Mammary epithelial cell (primary cell): ENCODE measurements at regions not wholly inside any gene's neighbourhood (a gene's known extent, or its start where the extent isn't known, plus 50 kb on each side); places are given as distances from the start of the nearest gene placed in this dataset.

ENCODE experiments used
- EZH2 ChIP-seq: IDR thresholded peaks from 2 replicates; pipeline ENCODE4 v1.6.1; 2012; ENCODE audit warnings: low read length, inconsistent platforms, borderline replicate concordance
- TF ChIP-seq, protein P1 (sequence below), 2 donors: IDR thresholded peaks in 1 of 2; conservative IDR thresholded peaks in 1 of 2; 2 replicates each; pipeline ENCODE4 v1.5.1; 2011 to 2012; ENCODE audit warnings: inconsistent platforms in 2 of 2, low read length in 2 of 2, mild to moderate bottlenecking in 2 of 2, control low read depth in 1 of 2, low read depth in 1 of 2; ENCODE audit not compliant: insufficient read depth in 1 of 2; ENCODE audit errors: extremely low read depth in 1 of 2

DNA sequence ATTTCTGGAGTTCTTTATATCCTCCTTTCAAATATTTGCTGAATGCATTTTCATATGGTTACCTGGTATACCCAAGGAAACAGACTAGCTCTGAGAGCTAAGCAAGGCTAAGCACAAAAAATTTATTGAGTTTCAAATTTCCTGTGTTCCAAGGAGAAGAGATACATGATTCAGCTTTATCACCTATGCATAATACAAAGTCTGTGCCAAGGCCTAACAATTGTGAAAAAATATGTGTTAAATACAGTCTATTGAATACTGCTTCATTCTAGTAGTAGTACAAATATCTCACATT lies 103.7 kb upstream of the LGR5 start:
- TF ChIP-seq, protein P1, sequence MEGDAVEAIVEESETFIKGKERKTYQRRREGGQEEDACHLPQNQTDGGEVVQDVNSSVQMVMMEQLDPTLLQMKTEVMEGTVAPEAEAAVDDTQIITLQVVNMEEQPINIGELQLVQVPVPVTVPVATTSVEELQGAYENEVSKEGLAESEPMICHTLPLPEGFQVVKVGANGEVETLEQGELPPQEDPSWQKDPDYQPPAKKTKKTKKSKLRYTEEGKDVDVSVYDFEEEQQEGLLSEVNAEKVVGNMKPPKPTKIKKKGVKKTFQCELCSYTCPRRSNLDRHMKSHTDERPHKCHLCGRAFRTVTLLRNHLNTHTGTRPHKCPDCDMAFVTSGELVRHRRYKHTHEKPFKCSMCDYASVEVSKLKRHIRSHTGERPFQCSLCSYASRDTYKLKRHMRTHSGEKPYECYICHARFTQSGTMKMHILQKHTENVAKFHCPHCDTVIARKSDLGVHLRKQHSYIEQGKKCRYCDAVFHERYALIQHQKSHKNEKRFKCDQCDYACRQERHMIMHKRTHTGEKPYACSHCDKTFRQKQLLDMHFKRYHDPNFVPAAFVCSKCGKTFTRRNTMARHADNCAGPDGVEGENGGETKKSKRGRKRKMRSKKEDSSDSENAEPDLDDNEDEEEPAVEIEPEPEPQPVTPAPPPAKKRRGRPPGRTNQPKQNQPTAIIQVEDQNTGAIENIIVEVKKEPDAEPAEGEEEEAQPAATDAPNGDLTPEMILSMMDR (conservative IDR thresholded peaks at IDR 0.05 in 1 of 2, IDR thresholded peaks at IDR 0.05 in 1 of 2; ENCODE audit: extremely low read depth in 1 of 2, insufficient read depth in 1 of 2, low read depth in 1 of 2, low read length in 2 of 2), result no peak
- TF ChIP-seq EZH2, result no peak
